Fibroblast of lung (primary cell): ENCODE measurements at regions not wholly inside any gene's neighbourhood (a gene's known extent, or its start where the extent isn't known, plus 50 kb on each side); places are given as distances from the start of the nearest gene placed in this dataset.

ENCODE experiments used
- DNase-seq, 2 donors: peaks; one replicate each; pipeline versions ENCODE4 v3.0.0 to v3.0.0-alpha.2; 2010; ENCODE audit warnings: low read depth in 2 of 2
- H2AFZ ChIP-seq: 2 replicates; pipeline ENCODE4 v1.5.1; 2012; ENCODE audit warnings: low read length, control low read depth, inconsistent platforms
- H3K27ac ChIP-seq: 2 replicates; pipeline ENCODE4 v1.5.1; 2011; ENCODE audit warnings: low read length, control low read depth; ENCODE audit not compliant: insufficient read depth
- H3K27me3 ChIP-seq: 2 replicates; pipeline ENCODE4 v1.5.1; 2011; ENCODE audit warnings: mild to moderate bottlenecking, low read length; ENCODE audit not compliant: control insufficient read depth, insufficient read depth
- H3K36me3 ChIP-seq: 2 replicates; pipeline ENCODE4 v1.5.1; 2011; ENCODE audit warnings: low read length; ENCODE audit not compliant: control insufficient read depth, insufficient read depth
- H3K4me1 ChIP-seq: 2 replicates; pipeline ENCODE4 v1.5.1; 2011; ENCODE audit warnings: low read length; ENCODE audit not compliant: control insufficient read depth, insufficient read depth; ENCODE audit errors: extremely low read depth
- H3K4me2 ChIP-seq: 2 replicates; pipeline ENCODE4 v1.5.1; 2011; ENCODE audit warnings: low read length, control low read depth; ENCODE audit not compliant: insufficient read depth; ENCODE audit errors: extremely low read depth
- H3K4me3 ChIP-seq, 4 experiments: fragments of 200-600 bp in 1 of 4; sonication (generic) in 1 of 4; replicated peaks in 1 of 4; 2 replicates each; pipeline ENCODE4 v1.5.1; 2011 to 2016; ENCODE audit warnings: low read length in 4 of 4, low read depth in 3 of 4, mild to moderate bottlenecking in 3 of 4, control low read depth in 2 of 4, inconsistent platforms in 1 of 4, mixed read lengths in 1 of 4; ENCODE audit not compliant: insufficient read depth in 1 of 4; ENCODE audit errors: control extremely low read depth in 1 of 4
- H3K79me2 ChIP-seq: 2 replicates; pipeline ENCODE4 v1.5.1; 2012; ENCODE audit warnings: mild to moderate bottlenecking, low read length, inconsistent platforms; ENCODE audit not compliant: control insufficient read depth, insufficient read depth
- H3K9ac ChIP-seq: 2 replicates; pipeline ENCODE4 v1.5.1; 2011; ENCODE audit warnings: mild to moderate bottlenecking, low read length, control low read depth; ENCODE audit not compliant: insufficient read depth
- H3K9me3 ChIP-seq: 2 replicates; pipeline ENCODE4 v1.5.1; 2012; ENCODE audit warnings: low read depth, low read length; ENCODE audit not compliant: control insufficient read depth, insufficient read depth
- H4K20me1 ChIP-seq: 2 replicates; pipeline ENCODE4 v1.5.1; 2011; ENCODE audit warnings: low read length; ENCODE audit not compliant: control insufficient read depth, insufficient read depth; ENCODE audit errors: extremely low read depth
- EZH2 ChIP-seq: IDR thresholded peaks from 2 replicates; pipeline ENCODE4 v1.5.1; 2012; ENCODE audit warnings: low read length, control low read depth, mild to moderate bottlenecking; ENCODE audit errors: missing control alignments
- TF ChIP-seq, protein P1 (sequence below), 2 donors: IDR thresholded peaks in 1 of 2; conservative IDR thresholded peaks in 1 of 2; 1 replicate in 1 of 2; 2 replicates in 1 of 2; pipeline ENCODE4 v1.5.1; 2011 to 2012; ENCODE audit warnings: low read length in 2 of 2, control low read depth in 1 of 2, inconsistent platforms in 1 of 2, low read depth in 1 of 2, mild to moderate bottlenecking in 1 of 2

DNA sequence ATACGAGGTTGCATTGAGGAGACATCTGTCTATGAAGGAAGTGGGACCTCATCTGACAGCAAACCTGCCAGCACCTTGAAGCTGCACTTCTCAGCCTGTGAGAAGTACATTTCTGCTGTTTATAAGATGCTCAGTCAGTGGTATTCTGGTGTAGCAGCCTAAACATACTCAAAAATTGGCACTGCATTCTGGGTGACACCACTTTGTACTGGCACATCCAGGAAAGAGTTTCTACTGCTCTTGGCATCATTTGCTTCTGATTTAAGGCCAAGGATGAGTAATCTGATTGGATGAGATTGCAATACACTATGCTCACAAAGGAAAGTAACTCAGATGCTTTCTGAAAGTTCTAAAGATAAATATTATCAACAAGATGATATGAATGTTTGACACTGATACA, 275.4 kb upstream of the TFAP2D start:
- H2AFZ ChIP-seq, result no peak overlapping the region
- DNase-seq, result no peak
- no peaks in the 10 kb centered on the region for H4K20me1 ChIP-seq

DNA sequence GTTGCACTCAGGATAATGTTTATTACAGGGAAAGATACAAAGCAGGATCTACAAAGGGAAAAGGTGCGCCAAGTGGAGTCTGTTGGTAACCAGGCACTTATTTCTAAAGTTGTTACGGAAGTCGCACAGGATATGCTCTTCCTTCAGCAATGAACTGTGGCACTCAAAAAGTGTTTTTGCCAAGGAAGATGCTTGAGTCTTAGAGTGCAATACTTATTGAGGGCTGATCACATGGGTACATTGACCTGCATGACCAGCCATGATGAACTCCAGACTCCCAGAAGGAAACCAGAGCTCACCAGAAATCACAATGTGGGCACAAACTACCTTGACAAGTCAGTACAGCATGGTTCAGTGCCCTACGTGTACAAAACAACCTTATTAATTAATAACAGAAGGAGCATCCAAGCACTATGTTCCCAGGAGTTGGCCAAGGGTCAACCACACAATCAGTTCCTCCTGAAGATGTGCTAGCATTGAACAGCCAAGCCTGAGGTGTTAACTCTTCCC, 270.7 kb upstream of the TFAP2D start:
- no peak overlapping the region for H3K4me2 ChIP-seq
- no peaks in the 10 kb centered on the region for H3K4me1 ChIP-seq
- DNase-seq, result no peak
- no peak for TF ChIP-seq EZH2
- TF ChIP-seq, protein P1, sequence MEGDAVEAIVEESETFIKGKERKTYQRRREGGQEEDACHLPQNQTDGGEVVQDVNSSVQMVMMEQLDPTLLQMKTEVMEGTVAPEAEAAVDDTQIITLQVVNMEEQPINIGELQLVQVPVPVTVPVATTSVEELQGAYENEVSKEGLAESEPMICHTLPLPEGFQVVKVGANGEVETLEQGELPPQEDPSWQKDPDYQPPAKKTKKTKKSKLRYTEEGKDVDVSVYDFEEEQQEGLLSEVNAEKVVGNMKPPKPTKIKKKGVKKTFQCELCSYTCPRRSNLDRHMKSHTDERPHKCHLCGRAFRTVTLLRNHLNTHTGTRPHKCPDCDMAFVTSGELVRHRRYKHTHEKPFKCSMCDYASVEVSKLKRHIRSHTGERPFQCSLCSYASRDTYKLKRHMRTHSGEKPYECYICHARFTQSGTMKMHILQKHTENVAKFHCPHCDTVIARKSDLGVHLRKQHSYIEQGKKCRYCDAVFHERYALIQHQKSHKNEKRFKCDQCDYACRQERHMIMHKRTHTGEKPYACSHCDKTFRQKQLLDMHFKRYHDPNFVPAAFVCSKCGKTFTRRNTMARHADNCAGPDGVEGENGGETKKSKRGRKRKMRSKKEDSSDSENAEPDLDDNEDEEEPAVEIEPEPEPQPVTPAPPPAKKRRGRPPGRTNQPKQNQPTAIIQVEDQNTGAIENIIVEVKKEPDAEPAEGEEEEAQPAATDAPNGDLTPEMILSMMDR (conservative IDR thresholded peaks at IDR 0.05 in 1 of 2, IDR thresholded peaks at IDR 0.05 in 1 of 2; ENCODE audit: low read depth in 1 of 2, low read length in 2 of 2), result no peak
- H3K27me3 ChIP-seq, result no peaks in the 10 kb centered on the region
- H4K20me1 ChIP-seq, result no peaks in the 10 kb centered on the region
- no peaks in the 10 kb centered on the region for H3K9me3 ChIP-seq
- H2AFZ ChIP-seq, result no peak overlapping the region
- no peak overlapping the region for H3K4me3 ChIP-seq
- H3K36me3 ChIP-seq, result no peaks in the 10 kb centered on the region
- H3K9ac ChIP-seq, result no peak overlapping the region
- no peaks in the 10 kb centered on the region for H3K79me2 ChIP-seq
- no peak overlapping the region for H3K27ac ChIP-seq

More for the DNA sequence above, 275.4 kb upstream of the TFAP2D start:
- H3K4me2 ChIP-seq, result no peak overlapping the region
- H3K79me2 ChIP-seq, result no peaks in the 10 kb centered on the region
- no peak overlapping the region for H3K9ac ChIP-seq
- H3K4me3 ChIP-seq, result no peak overlapping the region
- no peaks in the 10 kb centered on the region for H3K4me1 ChIP-seq
- no peaks in the 10 kb centered on the region for H3K9me3 ChIP-seq
- no peaks in the 10 kb centered on the region for H3K27me3 ChIP-seq
- TF ChIP-seq, protein P1 (conservative IDR thresholded peaks at IDR 0.05 in 1 of 2, IDR thresholded peaks at IDR 0.05 in 1 of 2; ENCODE audit: low read depth in 1 of 2, low read length in 2 of 2), result no peak
- no peak for TF ChIP-seq EZH2
- no peaks in the 10 kb centered on the region for H3K36me3 ChIP-seq
- H3K27ac ChIP-seq, result no peak overlapping the region

DNA sequence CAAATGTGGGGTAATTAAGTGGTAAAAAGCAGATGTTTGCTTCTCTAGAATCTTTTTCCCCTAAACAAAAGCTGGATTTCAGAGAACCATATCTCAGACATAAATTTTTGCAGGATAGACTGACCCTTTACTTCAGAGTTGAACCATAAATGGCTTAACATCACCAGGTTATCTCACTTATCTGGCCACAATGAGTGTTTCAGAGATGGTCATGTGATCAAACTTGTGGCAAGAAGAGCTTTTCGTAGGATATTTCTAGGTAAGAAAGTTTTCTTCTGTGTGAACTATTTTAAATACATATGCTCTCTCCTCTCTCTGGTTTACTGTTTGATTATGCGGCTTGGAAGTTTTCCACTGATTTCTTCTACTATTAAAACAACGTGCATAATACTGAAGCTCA, 270.2 kb upstream of the TFAP2D start:
- H3K27me3 ChIP-seq, result no peaks in the 10 kb centered on the region
- no peaks in the 10 kb centered on the region for H3K79me2 ChIP-seq
- no peak overlapping the region for H3K4me3 ChIP-seq
- no peaks in the 10 kb centered on the region for H3K36me3 ChIP-seq
- H4K20me1 ChIP-seq, result no peaks in the 10 kb centered on the region
- no peak for DNase-seq
- no peak overlapping the region for H3K9ac ChIP-seq
- H3K9me3 ChIP-seq, result no peaks in the 10 kb centered on the region
- H3K4me1 ChIP-seq, result no peaks in the 10 kb centered on the region
- H3K4me2 ChIP-seq, result no peak overlapping the region
- TF ChIP-seq EZH2, result no peak
- TF ChIP-seq, protein P1 (conservative IDR thresholded peaks at IDR 0.05 in 1 of 2, IDR thresholded peaks at IDR 0.05 in 1 of 2; ENCODE audit: low read depth in 1 of 2, low read length in 2 of 2), result no peak
- H3K27ac ChIP-seq, result no peak overlapping the region
- H2AFZ ChIP-seq, result no peak overlapping the region
